Mesodermal cell (in vitro differentiated cells): ENCODE measurements at regions not wholly inside any gene's neighbourhood (a gene's known extent, or its start where the extent isn't known, plus 50 kb on each side); places are given as distances from the start of the nearest gene placed in this dataset.

ENCODE experiments used
- H3K27ac ChIP-seq: 2 replicates; pipeline ENCODE4 v1.7.0; 2013; ENCODE audit warnings: mild to moderate bottlenecking, low read depth, low read length, moderate library complexity; ENCODE audit not compliant: severe bottlenecking
- H3K36me3 ChIP-seq: 2 replicates; pipeline ENCODE4 v1.7.1; 2013; ENCODE audit warnings: mild to moderate bottlenecking, low read length, moderate library complexity; ENCODE audit not compliant: control insufficient read depth, insufficient read depth
- H3K4me1 ChIP-seq: one replicate; pipeline ENCODE4 v1.7.1; 2013; ENCODE audit warnings: mild to moderate bottlenecking, low read length; ENCODE audit not compliant: insufficient read depth, control insufficient read depth, poor library complexity, severe bottlenecking
- H3K4me3 ChIP-seq: 2 replicates; pipeline ENCODE4 v1.7.0; 2013; ENCODE audit warnings: low read length, control low read depth, mild to moderate bottlenecking; ENCODE audit not compliant: insufficient read depth, poor library complexity, severe bottlenecking; ENCODE audit errors: extremely low read depth
- H3K9me3 ChIP-seq: 2 replicates; pipeline ENCODE4 v1.7.1; 2013; ENCODE audit warnings: mild to moderate bottlenecking, low read length, moderate library complexity; ENCODE audit not compliant: control insufficient read depth
- WGBS, 2 experiments: methylation state at CpG; one replicate each; pipeline ENCODE4 v1.1.5; 2013; ENCODE audit warnings: missing lambda C conversion rate in 2 of 2; ENCODE audit not compliant: insufficient coverage in 2 of 2; 5-methylcytosine and 5-hydroxymethylcytosine counted together

DNA sequence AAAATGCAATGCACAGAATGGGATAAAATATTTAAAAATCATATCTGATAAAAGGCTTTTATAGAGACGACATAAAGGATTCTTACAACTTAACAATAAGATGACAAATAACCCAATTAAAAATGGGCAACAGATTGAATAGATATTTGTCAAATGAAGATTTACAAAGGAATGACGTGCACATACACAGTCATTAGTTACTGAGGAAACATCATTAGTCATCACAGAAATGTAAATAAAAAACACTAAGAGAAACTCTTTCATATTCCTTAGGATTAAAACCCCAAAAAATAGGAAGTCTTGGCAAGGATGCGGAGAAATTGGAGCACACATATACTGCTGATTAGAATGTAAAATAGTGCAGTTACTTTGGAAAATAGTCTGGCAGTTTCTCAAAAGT is 1886.0 kb upstream of the CDH6 start:
- WGBS, 2 experiments, result no CpG with 5 or more reads among the region's 3 CpGs
- no peak overlapping the region for H3K4me3 ChIP-seq
- no peaks in the 10 kb centered on the region for H3K9me3 ChIP-seq
- no peaks in the 10 kb centered on the region for H3K4me1 ChIP-seq
- no peaks in the 10 kb centered on the region for H3K36me3 ChIP-seq
- no peak overlapping the region for H3K27ac ChIP-seq

DNA sequence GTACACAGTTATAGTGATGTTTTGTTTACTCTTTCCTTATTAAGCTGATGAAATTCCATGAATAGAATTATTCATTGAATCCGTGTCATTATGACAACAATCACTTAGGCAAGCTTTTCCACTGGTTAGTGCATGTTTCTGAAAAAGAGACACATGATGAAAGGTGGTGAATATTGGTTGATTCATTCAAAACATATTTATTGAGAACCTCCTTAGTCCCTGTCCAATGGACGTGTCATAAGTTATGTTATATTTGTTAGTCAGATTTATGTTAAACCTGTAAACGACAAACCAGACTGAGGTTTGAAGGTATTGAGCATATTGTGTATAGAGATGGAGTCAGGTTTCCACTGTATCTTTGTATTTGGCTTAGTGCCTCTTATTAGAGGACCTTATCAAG is 1888.9 kb upstream of the CDH6 start:
- H3K36me3 ChIP-seq, result no peaks in the 10 kb centered on the region
- no peak overlapping the region for H3K27ac ChIP-seq
- WGBS, 2 experiments, result 90 to 100% methylated on average over 1 to 2 of the region's 3 CpGs
- no peak overlapping the region for H3K4me3 ChIP-seq
- H3K4me1 ChIP-seq, result no peaks in the 10 kb centered on the region
- H3K9me3 ChIP-seq, result no peaks in the 10 kb centered on the region

- no peaks in the 10 kb centered on the region for H3K36me3 ChIP-seq
- no peaks in the 10 kb centered on the region for H3K9me3 ChIP-seq
- no peak overlapping the region for H3K4me3 ChIP-seq
- H3K4me1 ChIP-seq, result no peaks in the 10 kb centered on the region
- 89 to 95% methylated on average over 12 to 18 of the region's 21 CpGs for WGBS, 2 experiments
- H3K27ac ChIP-seq, result no peak overlapping the region
Observed at GRCh38 chr5:29296548-29296947, 1896.9 kb upstream of the CDH6 start.

- Histone ChIP-seq H3K27ac (no peak overlapping the region), H3K36me3 (no peaks in the 10 kb centered on the region), H3K4me1 (no peaks in the 10 kb centered on the region), H3K4me3 (no peak overlapping the region), H3K9me3 (no peaks in the 10 kb centered on the region)
- 93 to 100% methylated on average over 2 of the region's 2 CpGs for WGBS, 2 experiments
Observed at GRCh38 chr5:29277642-29278041, 1915.8 kb upstream of the CDH6 start.

DNA sequence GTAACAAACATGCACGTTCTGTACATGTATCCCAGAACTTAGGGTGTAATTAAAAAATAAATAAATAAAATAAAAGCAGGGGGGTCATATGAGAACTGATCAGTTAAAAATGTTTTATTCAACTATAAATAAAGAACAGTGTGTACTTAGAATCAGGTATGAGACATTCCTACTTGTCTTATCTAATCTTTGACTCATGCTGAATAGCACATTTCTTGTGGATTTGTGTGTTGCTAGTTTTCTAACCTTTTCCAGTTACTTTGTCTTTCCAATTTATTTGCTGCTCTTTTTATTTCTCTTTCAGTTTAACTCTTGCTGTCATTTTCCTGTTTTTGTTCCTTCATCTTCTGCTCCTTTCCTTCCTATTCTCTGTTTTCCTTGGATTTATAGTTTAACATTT is 1917.1 kb upstream of the CDH6 start:
- Histone ChIP-seq H3K36me3 (no peaks in the 10 kb centered on the region), H3K4me1 (no peaks in the 10 kb centered on the region), H3K4me3 (no peak overlapping the region), H3K9me3 (no peaks in the 10 kb centered on the region), H3K27ac (no peak overlapping the region)
- 80% methylated on average over 1 of the region's 1 CpG; no CpG with 5 or more reads in 1 of the 2 experiments for WGBS, 2 experiments

- Histone ChIP-seq H3K9me3 (no peaks in the 10 kb centered on the region), H3K4me3 (no peak overlapping the region), H3K36me3 (no peaks in the 10 kb centered on the region), H3K27ac (no peak overlapping the region), H3K4me1 (no peaks in the 10 kb centered on the region)
- WGBS, 2 experiments, result 93 to 100% methylated on average over 3 to 4 of the region's 4 CpGs
Observed at GRCh38 chr5:29263915-29264351, 1929.6 kb upstream of the CDH6 start.

DNA sequence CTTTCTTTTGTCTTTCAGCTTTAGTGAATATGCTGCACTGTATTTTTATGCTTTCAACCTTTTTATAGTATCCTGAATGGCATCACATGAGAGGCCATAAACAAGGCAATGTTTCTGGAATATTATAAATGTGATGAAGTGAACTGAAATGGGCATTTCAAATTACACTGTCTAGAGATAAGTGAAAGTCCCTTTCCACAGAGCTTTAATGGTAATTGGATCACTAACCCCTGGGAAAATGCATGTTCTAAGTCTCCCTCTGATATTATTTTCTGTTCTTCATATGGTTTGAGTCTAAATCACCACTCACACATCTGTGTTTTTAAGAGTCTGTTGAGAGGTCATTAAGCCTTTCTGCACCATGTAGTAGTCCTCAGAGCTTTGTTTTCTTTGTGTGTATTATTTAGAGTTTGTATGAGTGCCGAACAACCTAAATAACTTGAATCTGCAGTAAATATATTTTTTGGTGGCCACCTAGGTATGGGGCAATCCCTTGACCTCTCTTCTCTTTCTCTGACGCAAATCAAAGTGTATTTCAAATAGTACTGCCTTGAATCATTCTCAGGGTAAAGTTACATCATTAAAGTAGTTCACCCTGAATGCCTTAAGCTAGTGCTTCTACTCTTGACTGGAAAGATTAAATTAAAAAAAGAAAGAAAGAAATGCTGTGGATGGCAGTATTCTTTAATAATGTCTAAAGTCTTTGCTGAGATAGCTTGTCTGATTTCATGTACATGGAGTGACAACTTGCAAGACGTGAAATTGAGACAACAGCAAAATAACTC is 1931.0 kb upstream of the CDH6 start:
- no peaks in the 10 kb centered on the region for H3K4me1 ChIP-seq
- no peak overlapping the region for H3K4me3 ChIP-seq
- no peaks in the 10 kb centered on the region for H3K9me3 ChIP-seq
- no peaks in the 10 kb centered on the region for H3K36me3 ChIP-seq
- no CpG with 5 or more reads among the region's 3 CpGs for whole genome bisulfite sequencing, 2 experiments
- no peak overlapping the region for H3K27ac ChIP-seq

DNA sequence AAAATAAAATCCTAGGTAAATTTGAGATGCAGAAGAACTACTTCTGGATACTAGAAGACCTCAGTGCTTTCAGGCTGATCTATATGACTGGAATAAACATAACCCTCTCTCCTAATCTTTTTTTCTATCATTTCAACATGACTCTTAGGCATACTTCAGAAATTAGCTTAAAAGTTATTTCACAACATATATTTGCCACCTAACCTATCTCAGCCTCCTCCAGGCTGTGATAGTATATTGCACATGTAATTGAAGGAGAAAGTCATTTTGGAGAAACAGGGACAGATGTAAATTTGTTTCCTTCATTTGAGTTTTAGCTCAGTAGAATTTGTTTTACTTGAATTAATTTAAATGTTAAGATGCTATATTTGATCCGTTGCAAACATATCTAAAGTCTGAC is 1932.3 kb upstream of the CDH6 start:
- WGBS, 2 experiments, result no CpG with 5 or more reads among the region's 1 CpG
- Histone ChIP-seq H3K36me3 (no peaks in the 10 kb centered on the region), H3K27ac (no peak overlapping the region), H3K4me1 (no peaks in the 10 kb centered on the region), H3K9me3 (no peaks in the 10 kb centered on the region), H3K4me3 (no peak overlapping the region)

DNA sequence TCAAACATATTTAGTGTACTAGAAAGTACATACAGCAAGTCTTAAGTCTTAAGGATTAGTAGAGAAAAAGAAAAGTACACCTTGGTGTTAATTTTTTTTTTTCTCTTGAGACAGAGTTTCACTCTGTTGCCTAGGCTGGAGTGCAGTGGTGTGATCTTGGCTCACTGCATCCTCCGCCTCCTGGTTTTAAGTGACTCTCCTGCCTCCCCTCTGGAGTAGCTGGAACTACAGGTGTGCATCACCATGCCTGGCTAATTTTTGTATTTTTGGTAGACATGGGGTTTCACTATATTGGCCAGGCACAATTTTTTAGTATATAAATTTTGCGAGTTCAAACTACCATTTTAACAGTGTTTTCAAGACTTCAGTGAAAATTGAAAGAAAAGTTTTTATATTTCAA is 1941.1 kb upstream of the CDH6 start:
- Histone ChIP-seq H3K27ac (no peak overlapping the region), H3K4me3 (no peak overlapping the region), H3K4me1 (no peaks in the 10 kb centered on the region), H3K36me3 (no peaks in the 10 kb centered on the region), H3K9me3 (no peaks in the 10 kb centered on the region)
- no CpG with 5 or more reads among the region's 2 CpGs for WGBS, 2 experiments

DNA sequence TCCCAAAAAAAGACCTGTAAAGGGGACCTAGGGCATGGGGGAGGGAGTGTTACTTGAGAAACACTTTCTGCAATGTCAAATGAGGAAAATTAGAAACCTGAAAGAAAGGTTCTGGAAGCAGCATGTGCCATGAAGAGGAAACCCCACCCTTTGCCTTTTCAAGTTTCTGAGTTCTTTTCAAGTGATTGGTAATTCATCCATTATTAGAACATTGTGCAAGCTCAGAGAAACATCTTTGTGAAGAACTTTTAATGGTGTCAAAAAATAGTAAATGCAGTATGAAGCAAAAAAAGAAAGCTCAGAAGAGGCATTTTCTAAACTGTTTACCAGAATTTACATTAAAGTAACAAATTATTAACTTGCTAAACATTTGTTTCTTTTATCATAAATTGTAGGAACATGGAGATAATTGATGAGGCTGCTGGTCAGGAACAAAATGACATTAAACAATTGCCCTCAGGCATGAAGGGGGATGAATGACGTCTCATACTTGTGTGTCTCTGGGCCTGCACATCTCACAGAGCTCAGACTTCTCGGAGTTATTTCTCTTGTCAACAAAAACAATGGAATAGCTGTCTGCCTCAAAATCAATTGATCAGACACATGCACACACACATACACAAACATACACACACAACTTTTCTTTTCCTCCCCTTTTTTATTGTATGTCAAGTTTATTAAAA is 1946.0 kb upstream of the CDH6 start:
- Histone ChIP-seq H3K4me3 (no peak overlapping the region), H3K4me1 (no peaks in the 10 kb centered on the region), H3K36me3 (no peaks in the 10 kb centered on the region), H3K27ac (no peak overlapping the region), H3K9me3 (no peaks in the 10 kb centered on the region)
- 40 to 67% methylated on average over 1 of the region's 2 CpGs for WGBS, 2 experiments

DNA sequence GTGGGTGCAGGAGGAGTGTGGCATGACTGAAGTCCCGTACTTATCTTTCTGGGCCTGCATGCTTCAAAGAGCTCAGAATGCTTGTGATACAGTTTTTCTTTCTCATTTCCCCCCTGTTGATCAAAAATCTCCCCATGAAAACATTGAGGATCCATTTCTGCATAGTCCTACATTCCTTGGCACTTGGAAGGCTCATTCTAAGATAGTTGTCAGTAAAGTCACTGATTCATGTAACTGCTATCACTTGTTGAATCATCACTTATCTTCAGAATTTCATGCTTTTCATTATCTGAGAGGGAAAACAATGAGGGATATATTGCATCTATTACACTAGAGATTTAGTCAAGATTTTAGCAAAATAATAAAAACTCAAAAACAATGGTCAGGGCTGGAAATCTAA is 1953.1 kb upstream of the CDH6 start:
- Histone ChIP-seq H3K27ac (no peak overlapping the region), H3K9me3 (no peaks in the 10 kb centered on the region), H3K36me3 (no peaks in the 10 kb centered on the region), H3K4me1 (no peaks in the 10 kb centered on the region), H3K4me3 (no peak overlapping the region)
- WGBS, 2 experiments, result 88% methylated on average over 1 of the region's 1 CpG; no CpG with 5 or more reads in 1 of the 2 experiments
